CD4-positive, alpha-beta T cell treated with Interleukin-4 for 4 hours (primary cell): ENCODE measurements at regions not wholly inside any gene's neighbourhood (a gene's known extent, or its start where the extent isn't known, plus 50 kb on each side); places are given as distances from the start of the nearest gene placed in this dataset.

Experiments used
- DNase-seq: peaks from one replicate; pipeline ENCODE4 v3.0.0-alpha.2; 2020

GRCh38 chr13:106915146-106915545, 347.2 kb upstream of the ARGLU1 start:
- DNase-seq, result no peak

GRCh38 chr13:106911627-106912026, 343.7 kb upstream of the ARGLU1 start:
- DNase-seq, result no peak

GRCh38 chr13:106911020-106911419, 343.1 kb upstream of the ARGLU1 start:
- DNase-seq, result no peak

- DNase-seq, result no peak
Observed at GRCh38 chr13:106906426-106906996, 338.6 kb upstream of the ARGLU1 start.

GRCh38 chr13:106905380-106906162, 337.6 kb upstream of the ARGLU1 start:
- no peak for DNase-seq

GRCh38 chr13:106899442-106899841, 331.5 kb upstream of the ARGLU1 start:
- no peak for DNase-seq

GRCh38 chr13:106898231-106898630, 330.3 kb upstream of the ARGLU1 start:
- no peak for DNase-seq

- no peak for DNase-seq
Observed at GRCh38 chr13:106888148-106888547, 320.2 kb upstream of the ARGLU1 start.

- DNase-seq, result no peak
Observed at GRCh38 chr13:106887686-106888085, 319.7 kb upstream of the ARGLU1 start.

- DNase-seq, result no peak
Observed at GRCh38 chr13:106883976-106884375, 316.0 kb upstream of the ARGLU1 start.

- DNase-seq, result no peak
Observed at GRCh38 chr13:106882246-106882645, 314.3 kb upstream of the ARGLU1 start.

GRCh38 chr13:106879806-106880205, 311.9 kb upstream of the ARGLU1 start:
- DNase-seq, result no peak

GRCh38 chr13:106874323-106874722, 306.4 kb upstream of the ARGLU1 start:
- no peak for DNase-seq

- DNase-seq, result no peak
Observed at GRCh38 chr13:106873810-106874209, 305.9 kb upstream of the ARGLU1 start.

- DNase-seq, result no peak
Observed at GRCh38 chr13:106867249-106867648, 299.3 kb upstream of the ARGLU1 start.

- no peak for DNase-seq
Observed at GRCh38 chr13:106865716-106866440, 297.9 kb upstream of the ARGLU1 start.

GRCh38 chr13:106859533-106859904, 291.6 kb upstream of the ARGLU1 start:
- DNase-seq, result no peak

- DNase-seq, result no peak
Observed at GRCh38 chr13:106858903-106859532, 291.1 kb upstream of the ARGLU1 start.

GRCh38 chr13:106852436-106852835, 284.5 kb upstream of the ARGLU1 start:
- no peak for DNase-seq

GRCh38 chr13:106850973-106851650, 283.2 kb upstream of the ARGLU1 start:
- DNase-seq, result no peak

- no peak for DNase-seq
Observed at GRCh38 chr13:106846571-106847448, 278.9 kb upstream of the ARGLU1 start.
